ENCODE measurements at regions not wholly inside any gene's neighbourhood (a gene's known extent, or its start where the extent isn't known, plus 50 kb on each side); places are given as distances from the start of the nearest gene placed in this dataset.

GRCh38 chr2:190810981-190811587, 69.5 kb upstream of the GLS start:
- TF ChIP-seq, protein P1, sequence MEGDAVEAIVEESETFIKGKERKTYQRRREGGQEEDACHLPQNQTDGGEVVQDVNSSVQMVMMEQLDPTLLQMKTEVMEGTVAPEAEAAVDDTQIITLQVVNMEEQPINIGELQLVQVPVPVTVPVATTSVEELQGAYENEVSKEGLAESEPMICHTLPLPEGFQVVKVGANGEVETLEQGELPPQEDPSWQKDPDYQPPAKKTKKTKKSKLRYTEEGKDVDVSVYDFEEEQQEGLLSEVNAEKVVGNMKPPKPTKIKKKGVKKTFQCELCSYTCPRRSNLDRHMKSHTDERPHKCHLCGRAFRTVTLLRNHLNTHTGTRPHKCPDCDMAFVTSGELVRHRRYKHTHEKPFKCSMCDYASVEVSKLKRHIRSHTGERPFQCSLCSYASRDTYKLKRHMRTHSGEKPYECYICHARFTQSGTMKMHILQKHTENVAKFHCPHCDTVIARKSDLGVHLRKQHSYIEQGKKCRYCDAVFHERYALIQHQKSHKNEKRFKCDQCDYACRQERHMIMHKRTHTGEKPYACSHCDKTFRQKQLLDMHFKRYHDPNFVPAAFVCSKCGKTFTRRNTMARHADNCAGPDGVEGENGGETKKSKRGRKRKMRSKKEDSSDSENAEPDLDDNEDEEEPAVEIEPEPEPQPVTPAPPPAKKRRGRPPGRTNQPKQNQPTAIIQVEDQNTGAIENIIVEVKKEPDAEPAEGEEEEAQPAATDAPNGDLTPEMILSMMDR (IDR thresholded peaks at IDR 0.05): no peak
- TF ChIP-seq POLR2A (IDR thresholded peaks at IDR 0.05): no peak
